ENCODE measurements at regions not wholly inside any gene's neighbourhood (a gene's known extent, or its start where the extent isn't known, plus 50 kb on each side); places are given as distances from the start of the nearest gene placed in this dataset.

GRCh38 chr2:118442046-118442445, 353.8 kb downstream of the INSIG2 start:
- Mint-ChIP-seq H3K4me3 (no peak overlapping the region), H3K9me3 (no peaks in the 10 kb centered on the region), H3K4me1 (ENCODE audit: low read depth) (no peaks in the 10 kb centered on the region), H3K27ac (no peak overlapping the region), H3K27me3 (peaks cover 22% of the 10 kb centered on the region), H3K36me3 (ENCODE audit: low read depth) (no peaks in the 10 kb centered on the region)
- CTCF ChIA-PET, result no interaction called here
- H3K36me3 ChIP-seq (ENCODE audit: insufficient read depth, low read length), result no peaks in the 10 kb centered on the region
- H3K4me1 ChIP-seq (ENCODE audit: insufficient read depth, low read length), result no peaks in the 10 kb centered on the region
- TF ChIP-seq CTCF (IDR thresholded peaks at IDR 0.05), result no peak
- no peaks in the 10 kb centered on the region for H3K9me3 ChIP-seq (ENCODE audit: control insufficient read depth in 1 of 2, insufficient read depth in 1 of 2, low read length in 2 of 2)
- intact Hi-C loops (cut with DNase I, micrococcal nuclease), result no loop called here
- POLR2A ChIA-PET, result no interaction called here
- no peak overlapping the region for H3K4me3 ChIP-seq (ENCODE audit: low read length)
- no peak overlapping the region for H3K27ac ChIP-seq (ENCODE audit: low read depth in 1 of 2, low read length in 2 of 2)
- H3K27me3 ChIP-seq (ENCODE audit: control insufficient read depth in 1 of 2, insufficient read depth in 2 of 2, low read length in 2 of 2), result no peaks in the 10 kb centered on the region
- DNase-seq, result no peak
- no peak for ATAC-seq (ENCODE audit: poor library complexity)

GRCh38 chr2:118440404-118441098, 352.3 kb downstream of the INSIG2 start:
- ATAC-seq (ENCODE audit: poor library complexity) (no peak), DNase-seq (no peak)
- Mint-ChIP-seq H3K36me3 (ENCODE audit: low read depth) (no peaks in the 10 kb centered on the region), H3K27me3 (peaks cover 26% of the 10 kb centered on the region), H3K9me3 (no peaks in the 10 kb centered on the region), H3K4me1 (ENCODE audit: low read depth) (no peaks in the 10 kb centered on the region), H3K27ac (no peak overlapping the region), H3K4me3 (no peak overlapping the region)
- Histone ChIP-seq H3K36me3 (ENCODE audit: insufficient read depth, low read length) (no peaks in the 10 kb centered on the region), H3K27me3 (ENCODE audit: control insufficient read depth in 1 of 2, insufficient read depth in 2 of 2, low read length in 2 of 2) (no peaks in the 10 kb centered on the region), H3K9me3 (ENCODE audit: control insufficient read depth in 1 of 2, insufficient read depth in 1 of 2, low read length in 2 of 2) (no peaks in the 10 kb centered on the region), H3K27ac (ENCODE audit: low read depth in 1 of 2, low read length in 2 of 2) (no peak overlapping the region), H3K4me3 (ENCODE audit: low read length) (no peak overlapping the region), H3K4me1 (ENCODE audit: insufficient read depth, low read length) (no peaks in the 10 kb centered on the region)
- ChIA-PET CTCF (no interaction called here), POLR2A (no interaction called here)
- intact Hi-C loops (cut with DNase I, micrococcal nuclease), result no loop called here
- TF ChIP-seq CTCF (IDR thresholded peaks at IDR 0.05), result no peak

- Histone ChIP-seq H3K27ac (ENCODE audit: low read depth in 1 of 2, low read length in 2 of 2) (no peak overlapping the region), H3K4me1 (ENCODE audit: insufficient read depth, low read length) (no peaks in the 10 kb centered on the region), H3K27me3 (ENCODE audit: control insufficient read depth in 1 of 2, insufficient read depth in 2 of 2, low read length in 2 of 2) (no peaks in the 10 kb centered on the region), H3K4me3 (ENCODE audit: low read length) (no peak overlapping the region), H3K9me3 (ENCODE audit: control insufficient read depth in 1 of 2, insufficient read depth in 1 of 2, low read length in 2 of 2) (no peaks in the 10 kb centered on the region), H3K36me3 (ENCODE audit: insufficient read depth, low read length) (no peaks in the 10 kb centered on the region)
- intact Hi-C loops (cut with DNase I, micrococcal nuclease), result no loop called here
- no peak overlapping the region for H3K4me3 Mint-ChIP-seq
- H3K9me3 Mint-ChIP-seq, result no peaks in the 10 kb centered on the region
- ChIA-PET CTCF (no interaction called here), POLR2A (no interaction called here)
- H3K4me1 Mint-ChIP-seq (ENCODE audit: low read depth), result no peaks in the 10 kb centered on the region
- ATAC-seq (ENCODE audit: poor library complexity) (no peak), DNase-seq (no peak)
- no peak overlapping the region for H3K27ac Mint-ChIP-seq
- no peak for TF ChIP-seq CTCF (IDR thresholded peaks at IDR 0.05)
- H3K27me3 Mint-ChIP-seq, result peaks cover 33% of the 10 kb centered on the region
- H3K36me3 Mint-ChIP-seq (ENCODE audit: low read depth), result no peaks in the 10 kb centered on the region
Measured at GRCh38 chr2:118437501-118437900, 349.2 kb downstream of the INSIG2 start.
